ENCODE measurements at regions not wholly inside any gene's neighbourhood (a gene's known extent, or its start where the extent isn't known, plus 50 kb on each side); places are given as distances from the start of the nearest gene placed in this dataset.

- Histone ChIP-seq H3F3A (replicated peaks; ENCODE audit: low read depth) (0 out of 2 replicates have a peak, but pooled peaks cover under 1% of the 10 kb centered on the region), H3K27ac (ENCODE audit: low read depth) (peak overlapping the region; percentile 30; the same call in 1 of the 2 replicates), H3K4me3 (no peak overlapping the region), H3K36me3 (ENCODE audit: insufficient read depth) (no peaks in the 10 kb centered on the region), H3K27me3 (ENCODE audit: insufficient read depth) (no peaks in the 10 kb centered on the region), H2AFZ (no peak overlapping the region), H4K20me1 (replicated peaks; ENCODE audit: insufficient read depth) (no peaks in the 10 kb centered on the region), H3K4me1 (ENCODE audit: insufficient read depth) (peaks cover 38% of the 10 kb centered on the region), H3K79me2 (replicated peaks; ENCODE audit: insufficient read depth) (no peaks in the 10 kb centered on the region), H3K4me2 (no peak overlapping the region), H3K9me2 (ENCODE audit: insufficient read depth) (no peaks in the 10 kb centered on the region)
- Mint-ChIP-seq H3K4me1 (peaks cover 55% of the 10 kb centered on the region), H3K9me3 (no peaks in the 10 kb centered on the region), H3K27ac (no peak overlapping the region), H3K27me3 (ENCODE audit: insufficient read depth, low read depth, poor library complexity) (peaks cover 4% of the 10 kb centered on the region), H3K36me3 (ENCODE audit: low read depth) (no peaks in the 10 kb centered on the region), H3K4me3 (no peak overlapping the region)
- DNase-seq (ENCODE audit: low spot score) (peak; percentile 43), ATAC-seq (peak; percentile 38)
- TF ChIP-seq POLR2AphosphoS5 (IDR thresholded peaks at IDR 0.05; ENCODE audit: low read depth) (no peak), ETS1 (IDR thresholded peaks at IDR 0.05) (no peak), JUNB (IDR thresholded peaks at IDR 0.05; ENCODE audit: unreplicated experiment) (no peak), EZH2phosphoT487 (IDR thresholded peaks at IDR 0.05; ENCODE audit: unreplicated experiment) (no peak), EZH2 (IDR thresholded peaks at IDR 0.05; ENCODE audit: low read depth, unreplicated experiment) (no peak), ZNF331 (CRISPR knock-in tag; IDR thresholded peaks at IDR 0.05; ENCODE audit: low read depth) (no peak), ZNF114 (CRISPR knock-in tag; IDR thresholded peaks at IDR 0.05) (no peak), STAT1 (IDR thresholded peaks at IDR 0.05; ENCODE audit: unreplicated experiment) (no peak), CTCF (conservative IDR thresholded peaks at IDR 0.05; ENCODE audit: low read depth in 2 of 2) (no peak), ZNF462 (CRISPR knock-in tag; IDR thresholded peaks at IDR 0.05) (no peak), NANOG (IDR thresholded peaks at IDR 0.05; ENCODE audit: borderline replicate concordance) (no peak), REST (IDR thresholded peaks at IDR 0.05; ENCODE audit: unreplicated experiment) (no peak), CREB1 (CRISPR knock-in tag; IDR thresholded peaks at IDR 0.05; ENCODE audit: low read depth) (no peak)
Measured at GRCh38 chr12:75955251-75955650, 76.3 kb downstream of the PHLDA1 start.

Data from GM23338 (cell line).